GM23248 (cell line): ENCODE measurements at regions not wholly inside any gene's neighbourhood (a gene's known extent, or its start where the extent isn't known, plus 50 kb on each side); places are given as distances from the start of the nearest gene placed in this dataset.

Experiments used
- EZH2 ChIP-seq: fragments of 200-600 bp; sonication (generic); IDR thresholded peaks from 2 replicates; pipeline ENCODE4 v1.6.1; 2018; ENCODE audit warnings: antibody characterized with exemption, mild to moderate bottlenecking; ENCODE audit not compliant: insufficient read depth, poor library complexity, severe bottlenecking
- EZH2phosphoT487 ChIP-seq: fragments of 200-600 bp; sonication (generic); IDR thresholded peaks from 2 replicates; pipeline ENCODE4 v1.6.1; 2018; ENCODE audit warnings: antibody characterized with exemption, moderate library complexity, mild to moderate bottlenecking, low read depth; ENCODE audit not compliant: insufficient read depth

DNA sequence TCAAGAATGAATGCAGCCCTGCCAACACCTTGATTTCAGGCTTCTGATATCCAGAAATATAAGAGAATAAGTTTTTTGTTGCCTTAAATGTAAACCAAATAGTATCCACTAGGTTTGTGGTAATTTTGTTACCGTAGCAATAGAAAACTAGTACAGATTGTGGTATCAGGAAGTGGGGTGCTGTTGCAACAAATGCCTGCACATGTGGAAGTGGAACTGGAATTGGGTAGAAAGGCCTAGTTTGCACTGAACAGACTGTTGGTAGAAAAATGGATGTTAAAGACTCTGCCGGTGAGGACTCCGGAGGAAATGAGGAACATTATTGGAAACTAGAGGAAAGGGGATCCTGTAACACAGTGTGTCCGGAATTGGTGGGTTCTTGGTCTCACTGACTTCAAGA lies 145.8 kb upstream of the MGAT5 start:
- TF ChIP-seq EZH2phosphoT487 (no peak), EZH2 (no peak)
